Karpas-422 (cell line): ENCODE measurements at regions not wholly inside any gene's neighbourhood (a gene's known extent, or its start where the extent isn't known, plus 50 kb on each side); places are given as distances from the start of the nearest gene placed in this dataset.
"Not testable (repeated sequence)": the region's sequence is repeated elsewhere in the genome, so short reads cannot be mapped to it uniquely, and the experiment has no call there.

Experiments
- DNase-seq: peaks from one replicate; pipeline ENCODE4 v3.0.0-alpha.2; 2015
- H2AFZ ChIP-seq: fragments of 200-600 bp; sonication (generic); 2 replicates; pipeline ENCODE4 v1.6.1; 2014; ENCODE audit warnings: antibody characterized with exemption, low read length, mixed read lengths
- H3K27ac ChIP-seq: fragments of 200-600 bp; sonication (generic); 2 replicates; pipeline ENCODE4 v1.5.1; 2014; ENCODE audit warnings: mild to moderate bottlenecking, low read length, moderate library complexity
- H3K27me3 ChIP-seq: fragments of 200-600 bp; sonication (generic); 2 replicates; pipeline ENCODE4 v1.6.1; 2014; ENCODE audit warnings: low read length, mixed read lengths
- H3K36me3 ChIP-seq: fragments of 200-600 bp; sonication (generic); 2 replicates; pipeline ENCODE4 v1.6.1; 2014; ENCODE audit warnings: low read length, mixed read lengths; ENCODE audit not compliant: insufficient read depth
- H3K4me1 ChIP-seq: fragments of 200-600 bp; sonication (generic); 2 replicates; pipeline ENCODE4 v1.6.1; 2014; ENCODE audit warnings: mild to moderate bottlenecking, low read length, mixed read lengths
- H3K4me2 ChIP-seq: fragments of 200-600 bp; sonication (generic); 2 replicates; pipeline ENCODE4 v1.6.1; 2014; ENCODE audit warnings: low read length, low read depth, mild to moderate bottlenecking; ENCODE audit not compliant: poor library complexity, severe bottlenecking
- H3K4me3 ChIP-seq: fragments of 200-600 bp; sonication (generic); 2 replicates; pipeline ENCODE4 v1.5.1; 2014; ENCODE audit warnings: mild to moderate bottlenecking, antibody characterized with exemption, low read length, mixed read lengths
- H3K79me2 ChIP-seq: fragments of 200-600 bp; sonication (generic); 2 replicates; pipeline ENCODE4 v1.6.1; 2014; ENCODE audit warnings: mild to moderate bottlenecking, low read length, mixed read lengths
- H3K9ac ChIP-seq: fragments of 200-600 bp; sonication (generic); 2 replicates; pipeline ENCODE4 v1.6.0; 2014; ENCODE audit warnings: low read length
- H3K9me2 ChIP-seq: fragments of 200-600 bp; sonication (generic), shearing (Covaris generic); replicated peaks from 2 replicates; pipeline ENCODE4 v1.6.0; 2014; ENCODE audit warnings: mild to moderate bottlenecking, low read length, moderate library complexity; ENCODE audit not compliant: insufficient read depth
- H3K9me3 ChIP-seq: fragments of 300-700, 200-600 bp; sonication (generic); 2 replicates; pipeline ENCODE4 v1.6.1; 2014; ENCODE audit warnings: low read length, mixed read lengths
- H4K20me1 ChIP-seq: fragments of 200-600 bp; sonication (generic); 2 replicates; pipeline ENCODE4 v1.6.1; 2014; ENCODE audit warnings: mild to moderate bottlenecking, antibody characterized with exemption, low read length, low read depth; ENCODE audit not compliant: insufficient read depth

DNA sequence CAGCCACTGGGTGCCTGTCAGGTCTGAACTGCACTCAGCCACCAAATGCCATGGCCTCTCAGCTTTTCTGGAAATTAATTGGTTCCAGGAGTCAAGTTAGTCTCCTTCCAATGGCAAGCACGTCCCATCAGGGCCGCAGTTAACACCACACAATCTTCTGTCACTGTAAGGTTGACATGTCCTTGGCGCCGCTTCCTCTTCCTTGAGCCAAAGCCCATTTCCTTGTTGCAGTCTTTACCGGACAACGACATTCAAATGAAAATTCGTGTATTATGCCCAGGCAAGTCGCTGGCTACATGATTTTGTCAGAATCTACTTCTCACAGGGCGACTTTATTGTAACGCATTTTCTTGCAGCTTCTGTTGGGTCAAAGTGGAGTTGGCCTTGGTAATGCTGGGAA is 430.6 kb upstream of the KAZN start:
- no peaks in the 10 kb centered on the region for H3K9me2 ChIP-seq
- H3K36me3 ChIP-seq: no peaks in the 10 kb centered on the region
- DNase-seq: no peak
- H3K4me2 ChIP-seq: no peak overlapping the region
- no peak overlapping the region for H3K27ac ChIP-seq
- H3K27me3 ChIP-seq: peaks cover 3% of the 10 kb centered on the region; the same call in 1 of the 2 replicates
- H3K4me1 ChIP-seq: peaks cover 19% of the 10 kb centered on the region
- H3K79me2 ChIP-seq: no peaks in the 10 kb centered on the region
- no peak overlapping the region for H3K4me3 ChIP-seq
- H4K20me1 ChIP-seq: no peaks in the 10 kb centered on the region
- no peaks in the 10 kb centered on the region for H3K9me3 ChIP-seq
- H2AFZ ChIP-seq: no peak overlapping the region
- no peak overlapping the region for H3K9ac ChIP-seq

DNA sequence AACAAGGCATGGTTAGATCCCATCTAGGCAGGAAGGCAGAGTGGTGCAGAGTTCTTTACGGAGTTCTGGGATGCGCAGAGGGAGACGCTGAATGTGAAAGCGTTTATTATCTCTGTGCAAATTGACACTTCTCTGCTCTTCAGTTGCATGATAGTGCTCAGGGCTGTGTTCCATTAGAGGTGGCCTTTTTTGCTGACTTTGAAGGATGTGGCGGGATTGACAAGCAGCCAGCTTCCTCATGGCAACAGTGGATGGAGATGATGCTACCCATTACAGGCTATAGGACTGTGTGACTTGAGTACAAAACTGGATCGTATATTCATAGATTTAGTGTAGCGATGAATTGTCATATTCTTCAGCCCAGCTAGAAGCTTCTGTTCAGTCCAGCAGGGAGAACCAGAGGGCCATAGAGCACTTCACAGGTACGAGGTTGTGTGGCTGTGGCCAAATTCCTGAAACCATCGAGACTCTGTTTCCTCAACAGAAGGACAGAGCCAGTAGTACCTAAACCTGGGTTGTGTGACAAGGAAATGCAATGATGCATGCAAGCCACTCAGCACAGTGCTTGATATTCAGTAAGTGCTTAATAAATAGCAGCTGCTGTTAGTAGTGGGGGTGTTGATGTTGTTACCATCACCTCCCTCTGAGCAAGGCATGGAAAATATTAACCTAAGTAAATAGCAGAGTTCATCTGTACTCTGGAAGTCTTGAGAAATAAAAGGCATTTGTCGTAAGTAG is 430.0 kb upstream of the KAZN start:
- peaks cover 3% of the 10 kb centered on the region; the same call in 1 of the 2 replicates for H3K27me3 ChIP-seq
- no peak overlapping the region for H3K4me3 ChIP-seq
- no peaks in the 10 kb centered on the region for H3K9me3 ChIP-seq
- no peak for DNase-seq
- H3K4me2 ChIP-seq: no peak overlapping the region
- peaks cover 19% of the 10 kb centered on the region for H3K4me1 ChIP-seq
- no peaks in the 10 kb centered on the region for H3K9me2 ChIP-seq
- H3K27ac ChIP-seq: no peak overlapping the region
- no peaks in the 10 kb centered on the region for H4K20me1 ChIP-seq
- H3K9ac ChIP-seq: no peak overlapping the region
- no peaks in the 10 kb centered on the region for H3K79me2 ChIP-seq
- no peaks in the 10 kb centered on the region for H3K36me3 ChIP-seq
- no peak overlapping the region for H2AFZ ChIP-seq

DNA sequence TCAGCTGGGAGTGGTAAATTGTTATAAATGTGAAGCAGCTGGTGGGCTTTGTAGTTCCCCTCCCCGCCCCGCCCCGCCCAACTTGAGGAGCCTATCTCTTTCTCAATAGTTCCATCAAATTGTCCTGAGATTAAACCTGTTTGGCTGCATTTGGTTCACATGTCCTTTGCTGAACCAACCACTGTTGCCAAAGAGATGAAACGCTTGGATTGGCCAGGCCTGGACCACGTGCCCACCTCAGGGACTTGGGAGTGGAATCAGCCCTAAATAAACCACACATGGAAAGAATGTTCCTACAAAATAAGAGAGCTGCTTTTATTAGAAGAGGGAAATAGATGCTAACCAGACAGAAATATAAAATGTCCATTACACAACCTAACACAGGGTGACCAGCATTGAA is 424.9 kb upstream of the KAZN start:
- no peak overlapping the region for H3K27ac ChIP-seq
- H3K79me2 ChIP-seq: no peaks in the 10 kb centered on the region

DNA sequence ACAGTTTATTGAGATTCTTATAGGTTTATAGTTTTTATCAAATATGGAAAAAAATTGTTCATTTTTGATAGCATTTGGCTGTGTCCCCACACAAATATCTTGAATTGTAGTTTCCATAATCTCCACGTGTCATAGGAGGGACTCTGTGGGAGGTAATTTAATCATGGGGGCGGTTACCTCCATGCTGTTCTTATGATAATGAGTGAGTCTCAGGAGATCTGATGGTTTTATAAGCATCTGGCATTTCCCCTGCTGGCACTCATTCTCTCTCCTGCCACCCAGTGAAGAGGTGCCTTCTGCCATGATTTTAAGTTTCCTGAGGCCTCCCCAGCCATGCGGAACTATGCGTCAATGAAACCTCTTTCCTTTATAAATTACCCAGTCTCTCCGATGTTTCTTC is 420.6 kb upstream of the KAZN start:
- H3K79me2 ChIP-seq, H3K36me3 ChIP-seq: not testable (repeated sequence)

More for the DNA sequence above, 424.9 kb upstream of the KAZN start:
- H3K4me1 ChIP-seq: no peaks in the 10 kb centered on the region; the same call in 1 of the 2 replicates
- no peak overlapping the region for H3K9ac ChIP-seq
- no peak overlapping the region for H2AFZ ChIP-seq
- H3K27me3 ChIP-seq: no peaks in the 10 kb centered on the region
- DNase-seq: no peak
- no peaks in the 10 kb centered on the region for H3K36me3 ChIP-seq
- H3K9me2 ChIP-seq: no peaks in the 10 kb centered on the region
- H3K4me3 ChIP-seq: no peak overlapping the region
- H3K4me2 ChIP-seq: no peak overlapping the region
- H4K20me1 ChIP-seq: no peaks in the 10 kb centered on the region
- H3K9me3 ChIP-seq: no peaks in the 10 kb centered on the region

DNA sequence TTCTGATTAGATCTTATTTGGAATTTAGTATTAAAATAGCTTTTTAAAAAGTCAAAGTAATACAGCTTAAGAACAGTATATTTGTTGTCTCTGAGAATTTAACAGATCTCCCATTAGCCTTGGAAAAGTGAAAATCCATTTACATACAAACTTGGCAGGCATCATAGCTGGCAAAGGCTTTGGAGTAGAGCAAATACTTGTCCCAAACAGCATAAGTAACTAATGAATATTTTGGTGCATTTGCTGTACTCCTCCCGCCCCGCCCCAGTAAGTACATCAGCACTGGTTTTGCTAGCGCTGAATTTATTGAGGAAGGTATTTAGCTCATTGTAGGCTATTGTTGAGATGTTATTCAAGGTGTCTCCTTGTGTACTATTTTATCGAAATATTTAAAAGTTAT is 417.7 kb upstream of the KAZN start:
- H3K27me3 ChIP-seq: no peaks in the 10 kb centered on the region
- H3K27ac ChIP-seq: no peak overlapping the region
- H3K36me3 ChIP-seq: no peaks in the 10 kb centered on the region
- no peak overlapping the region for H3K4me3 ChIP-seq
- no peak overlapping the region for H3K4me2 ChIP-seq
- peaks cover 9% of the 10 kb centered on the region for H3K4me1 ChIP-seq
- H3K79me2 ChIP-seq: no peaks in the 10 kb centered on the region
- no peaks in the 10 kb centered on the region for H3K9me2 ChIP-seq
- H2AFZ ChIP-seq: no peak overlapping the region
- H4K20me1 ChIP-seq: no peaks in the 10 kb centered on the region
- no peak overlapping the region for H3K9ac ChIP-seq
- no peaks in the 10 kb centered on the region for H3K9me3 ChIP-seq
- no peak for DNase-seq

More for the DNA sequence above, 420.6 kb upstream of the KAZN start:
- H3K9me3 ChIP-seq, H3K27ac ChIP-seq, H3K9ac ChIP-seq, H3K4me3 ChIP-seq, H3K9me2 ChIP-seq, H3K4me2 ChIP-seq, H4K20me1 ChIP-seq, H2AFZ ChIP-seq, H3K27me3 ChIP-seq, DNase-seq, H3K4me1 ChIP-seq: not testable (repeated sequence)

DNA sequence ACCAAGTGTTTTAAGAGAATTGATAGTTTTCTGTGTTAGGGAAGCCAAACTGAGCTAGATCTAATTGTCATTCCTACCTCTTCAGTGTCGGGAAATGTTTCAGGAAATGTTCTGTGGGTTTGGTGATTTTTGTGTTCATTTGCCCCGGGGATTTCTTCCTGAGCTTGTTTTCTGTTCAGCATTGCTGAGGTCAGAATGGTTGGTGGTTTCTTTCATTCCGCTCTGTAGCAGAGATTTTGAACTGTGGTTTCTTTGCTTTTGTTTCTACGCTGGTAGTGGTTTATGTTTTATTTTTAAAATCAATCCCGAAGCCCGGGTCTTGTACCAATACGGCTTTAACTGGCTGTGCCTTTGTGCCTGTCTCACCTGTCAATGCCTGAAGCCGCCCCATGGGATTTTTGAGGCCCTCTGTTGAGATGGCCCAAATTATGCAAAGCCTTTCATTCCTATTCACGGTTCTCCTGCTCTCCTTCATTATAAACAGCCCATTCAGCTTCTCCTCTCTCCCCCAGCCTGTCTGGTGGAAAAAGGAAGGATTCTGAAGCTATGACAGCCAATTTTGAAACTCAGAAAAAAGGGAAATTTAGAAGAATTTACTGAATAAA is 417.2 kb upstream of the KAZN start:
- no peaks in the 10 kb centered on the region for H3K9me2 ChIP-seq
- DNase-seq: no peak
- H3K4me2 ChIP-seq: peak overlapping the region; percentile 33
- H3K9me3 ChIP-seq: no peaks in the 10 kb centered on the region
- H3K79me2 ChIP-seq: no peaks in the 10 kb centered on the region
- H4K20me1 ChIP-seq: no peaks in the 10 kb centered on the region
- no peak overlapping the region for H3K9ac ChIP-seq
- no peak overlapping the region for H3K4me3 ChIP-seq
- no peaks in the 10 kb centered on the region for H3K36me3 ChIP-seq
- H3K4me1 ChIP-seq: peaks cover 9% of the 10 kb centered on the region
- no peak overlapping the region for H3K27ac ChIP-seq
- H2AFZ ChIP-seq: no peak overlapping the region
- no peaks in the 10 kb centered on the region for H3K27me3 ChIP-seq

DNA sequence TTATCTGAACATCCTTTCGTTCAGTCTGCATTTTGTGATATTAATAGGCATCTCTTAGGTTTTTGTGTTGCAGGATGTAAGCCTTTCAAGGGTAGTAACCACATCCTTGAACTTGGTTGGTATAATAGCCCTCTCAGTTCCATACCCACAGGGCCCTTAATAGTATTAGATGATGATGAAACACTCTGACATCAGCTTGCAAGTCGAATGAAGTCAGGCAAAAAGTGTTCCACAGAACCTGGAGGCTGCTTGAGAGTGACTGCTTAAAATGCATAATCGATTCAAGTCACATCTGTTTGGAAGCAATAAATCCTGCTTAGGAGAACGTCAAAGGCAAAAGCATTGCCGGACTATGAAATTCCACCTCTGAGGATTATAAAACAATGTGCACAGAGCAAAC is 415.6 kb upstream of the KAZN start:
- Histone ChIP-seq H3K27me3 (no peaks in the 10 kb centered on the region), H3K9me2 (no peaks in the 10 kb centered on the region), H3K4me2 (no peak overlapping the region), H3K9me3 (no peaks in the 10 kb centered on the region), H3K4me1 (peaks cover 9% of the 10 kb centered on the region), H3K27ac (no peak overlapping the region), H3K36me3 (no peaks in the 10 kb centered on the region), H2AFZ (no peak overlapping the region), H3K9ac (no peak overlapping the region), H3K4me3 (no peak overlapping the region), H4K20me1 (no peaks in the 10 kb centered on the region), H3K79me2 (no peaks in the 10 kb centered on the region)
- no peak for DNase-seq

DNA sequence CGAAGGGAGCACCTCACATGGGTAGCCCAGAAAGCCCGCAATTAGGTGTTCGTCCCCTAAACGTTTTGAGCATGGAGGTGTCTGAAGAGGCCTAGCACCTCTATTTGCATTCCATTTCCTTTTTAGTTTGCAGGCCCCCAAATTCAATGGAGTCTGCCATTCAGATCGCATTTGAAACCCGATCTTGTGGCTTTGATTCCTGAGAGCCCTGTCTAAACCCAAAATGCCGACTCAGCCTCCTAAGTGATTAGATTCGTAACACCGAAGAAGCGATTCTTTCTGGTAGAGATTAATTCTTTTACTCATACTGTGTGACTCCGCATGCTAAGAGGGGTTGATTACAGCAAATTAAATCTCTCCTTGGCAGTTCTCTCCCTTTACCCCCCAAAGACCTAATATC is 415.2 kb upstream of the KAZN start:
- Histone ChIP-seq H3K27ac (no peak overlapping the region), H2AFZ (no peak overlapping the region), H3K79me2 (no peaks in the 10 kb centered on the region), H3K4me2 (no peak overlapping the region), H3K9ac (no peak overlapping the region), H3K4me3 (no peak overlapping the region), H3K36me3 (no peaks in the 10 kb centered on the region), H3K27me3 (no peaks in the 10 kb centered on the region), H3K9me3 (no peaks in the 10 kb centered on the region), H4K20me1 (no peaks in the 10 kb centered on the region), H3K9me2 (no peaks in the 10 kb centered on the region), H3K4me1 (peaks cover 9% of the 10 kb centered on the region)
- no peak for DNase-seq
